ENCODE measurements at regions not wholly inside any gene's neighbourhood (a gene's known extent, or its start where the extent isn't known, plus 50 kb on each side); places are given as distances from the start of the nearest gene placed in this dataset.

DNA sequence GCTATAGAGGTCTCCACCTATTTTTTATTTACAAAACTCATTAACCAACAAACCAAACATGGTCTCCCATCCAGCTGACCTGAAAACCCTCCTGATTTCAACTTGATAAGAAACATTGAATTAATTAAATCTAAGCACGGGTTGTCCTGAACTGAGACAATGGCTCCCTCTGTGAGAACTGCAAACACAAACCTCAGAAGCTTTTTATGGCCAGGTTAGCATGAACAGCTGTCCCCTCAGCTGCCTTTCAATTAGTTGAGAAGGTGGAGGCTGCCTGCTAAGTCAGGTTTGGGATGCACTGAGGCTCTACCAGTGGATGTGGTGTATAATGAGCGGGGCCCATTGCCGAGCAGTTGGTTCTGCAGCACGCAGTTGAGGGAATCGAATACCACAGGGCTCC is 258.5 kb upstream of the DDX18 start:
- TF ChIP-seq, protein P1, sequence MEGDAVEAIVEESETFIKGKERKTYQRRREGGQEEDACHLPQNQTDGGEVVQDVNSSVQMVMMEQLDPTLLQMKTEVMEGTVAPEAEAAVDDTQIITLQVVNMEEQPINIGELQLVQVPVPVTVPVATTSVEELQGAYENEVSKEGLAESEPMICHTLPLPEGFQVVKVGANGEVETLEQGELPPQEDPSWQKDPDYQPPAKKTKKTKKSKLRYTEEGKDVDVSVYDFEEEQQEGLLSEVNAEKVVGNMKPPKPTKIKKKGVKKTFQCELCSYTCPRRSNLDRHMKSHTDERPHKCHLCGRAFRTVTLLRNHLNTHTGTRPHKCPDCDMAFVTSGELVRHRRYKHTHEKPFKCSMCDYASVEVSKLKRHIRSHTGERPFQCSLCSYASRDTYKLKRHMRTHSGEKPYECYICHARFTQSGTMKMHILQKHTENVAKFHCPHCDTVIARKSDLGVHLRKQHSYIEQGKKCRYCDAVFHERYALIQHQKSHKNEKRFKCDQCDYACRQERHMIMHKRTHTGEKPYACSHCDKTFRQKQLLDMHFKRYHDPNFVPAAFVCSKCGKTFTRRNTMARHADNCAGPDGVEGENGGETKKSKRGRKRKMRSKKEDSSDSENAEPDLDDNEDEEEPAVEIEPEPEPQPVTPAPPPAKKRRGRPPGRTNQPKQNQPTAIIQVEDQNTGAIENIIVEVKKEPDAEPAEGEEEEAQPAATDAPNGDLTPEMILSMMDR (IDR thresholded peaks at IDR 0.05): no peak
- no peak for TF ChIP-seq POLR2A (IDR thresholded peaks at IDR 0.05)

Data from lower leg skin (tissue), 3 donors.